BJ (cell line): ENCODE measurements at regions not wholly inside any gene's neighbourhood (a gene's known extent, or its start where the extent isn't known, plus 50 kb on each side); places are given as distances from the start of the nearest gene placed in this dataset.

Experiments used
- CTCF ChIA-PET: fragments of 350-600 bp; formaldehyde crosslinking; extraction: SDS; loops from one replicate; lab custom pipeline; 2021; ENCODE audit warnings: antibody characterized with exemption, inconsistent platforms; lab: Yijun Ruan, JAX
- POLR2A ChIA-PET: fragments of 300-600 bp; sonication (Branson Sonifier 250); formaldehyde crosslinking; extraction: SDS; loops from one replicate; lab custom pipeline; 2021; ENCODE audit warnings: antibody characterized with exemption; lab: Charles Lee
- DNase-seq: peaks from one replicate; pipeline ENCODE4 v3.0.0-alpha.2; 2011; ENCODE audit warnings: low read depth
- H3K27me3 ChIP-seq: 2 replicates; pipeline ENCODE4 v1.6.0; 2011; ENCODE audit warnings: low read length; ENCODE audit not compliant: control insufficient read depth, insufficient read depth
- H3K36me3 ChIP-seq: 2 replicates; pipeline ENCODE4 v1.5.1; 2011; ENCODE audit warnings: low read length; ENCODE audit not compliant: control insufficient read depth, insufficient read depth
- H3K4me3 ChIP-seq: 2 replicates; pipeline ENCODE4 v1.5.1; 2011; ENCODE audit warnings: low read depth, mild to moderate bottlenecking, control low read depth, low read length
- CTCF ChIP-seq: IDR thresholded peaks from 2 replicates; pipeline ENCODE4 v1.5.1; 2011; ENCODE audit warnings: low read depth, mild to moderate bottlenecking, control low read depth, inconsistent platforms, low read length, moderate library complexity; ENCODE audit not compliant: insufficient read depth

- no peaks in the 10 kb centered on the region for H3K27me3 ChIP-seq
- ChIA-PET POLR2A (no interaction called here), CTCF (no interaction called here)
- no peaks in the 10 kb centered on the region for H3K36me3 ChIP-seq
- no peak for TF ChIP-seq CTCF
- no peak overlapping the region for H3K4me3 ChIP-seq
- no peak for DNase-seq
Observed at GRCh38 chr1:14328685-14329084, 269.8 kb upstream of the KAZN start.

GRCh38 chr1:14332158-14332557 lies 266.3 kb upstream of the KAZN start:
- Histone ChIP-seq H3K27me3 (no peaks in the 10 kb centered on the region), H3K4me3 (no peak overlapping the region), H3K36me3 (no peaks in the 10 kb centered on the region)
- TF ChIP-seq CTCF, result no peak
- DNase-seq, result no peak
- ChIA-PET POLR2A (no interaction called here), CTCF (interaction anchor here (0.6 to 0.8 kb wide), 2 partner anchors 12 to 218 kb away, joined by 3 to 4 read pairs; no protein-coding TSS in a partner anchor)

- POLR2A ChIA-PET, result no interaction called here
- DNase-seq, result no peak
- H3K4me3 ChIP-seq, result no peak overlapping the region
- no peak for TF ChIP-seq CTCF
- no peaks in the 10 kb centered on the region for H3K36me3 ChIP-seq
- CTCF ChIA-PET, result no interaction called here
- H3K27me3 ChIP-seq, result no peaks in the 10 kb centered on the region
Observed at GRCh38 chr1:14334336-14335176, 263.9 kb upstream of the KAZN start.

GRCh38 chr1:14338509-14338908 lies 260.0 kb upstream of the KAZN start:
- POLR2A ChIA-PET, result no interaction called here
- no peaks in the 10 kb centered on the region for H3K27me3 ChIP-seq
- CTCF ChIA-PET, result no interaction called here
- DNase-seq, result no peak
- H3K4me3 ChIP-seq, result no peak overlapping the region
- H3K36me3 ChIP-seq, result no peaks in the 10 kb centered on the region
- TF ChIP-seq CTCF, result no peak

- CTCF ChIA-PET, result no interaction called here
- no peak overlapping the region for H3K4me3 ChIP-seq
- no peaks in the 10 kb centered on the region for H3K36me3 ChIP-seq
- no peak for TF ChIP-seq CTCF
- H3K27me3 ChIP-seq, result no peaks in the 10 kb centered on the region
- no peak for DNase-seq
- POLR2A ChIA-PET, result no interaction called here
Observed at GRCh38 chr1:14339288-14339687, 259.2 kb upstream of the KAZN start.
